Ascending aorta (tissue), 2 donors: ENCODE measurements at regions not wholly inside any gene's neighbourhood (a gene's known extent, or its start where the extent isn't known, plus 50 kb on each side); places are given as distances from the start of the nearest gene placed in this dataset.

ENCODE experiments used
- DNase-seq, 2 donors: peaks; one replicate each; pipeline ENCODE4 v3.0.0-alpha.2; 2019; ENCODE audit warnings: low spot score in 2 of 2
- H3K27ac ChIP-seq, 2 donors: fragments of 200-600 bp; sonication (generic); one replicate each; pipeline ENCODE4 v1.5.1; 2016 to 2017; ENCODE audit warnings: mild to moderate bottlenecking in 1 of 2
- H3K27me3 ChIP-seq: fragments of 200-600 bp; sonication (generic); one replicate; pipeline ENCODE4 v1.5.1; 2017
- H3K36me3 ChIP-seq, 2 donors: fragments of 200-600 bp; sonication (generic); one replicate each; pipeline ENCODE4 v1.5.1; 2016
- H3K4me1 ChIP-seq, 2 donors: fragments of 200-600 bp; sonication (generic); one replicate each; pipeline ENCODE4 v1.5.1; 2016 to 2017; ENCODE audit warnings: mild to moderate bottlenecking in 1 of 2
- H3K4me3 ChIP-seq, 2 donors: fragments of 200-600 bp; sonication (generic); one replicate each; pipeline ENCODE4 v1.5.1; 2016 to 2017; ENCODE audit warnings: mild to moderate bottlenecking in 1 of 2
- H3K9me3 ChIP-seq, 2 donors: fragments of 200-600 bp; sonication (generic); one replicate each; pipeline ENCODE4 v1.5.1; 2016
- intact Hi-C: fragments of 100-400 bp; cut with DNase I; formaldehyde crosslinking; loops from one replicate; pipeline ENCODE4 v1.15.1; 2023
- TF ChIP-seq, protein P1 (sequence below), 3 experiments: fragments of 200-600 bp in 2 of 3; fragments of 450-650 bp in 1 of 3; sonication (generic) in 2 of 3; IDR thresholded peaks; one replicate each; pipeline ENCODE4 v1.5.1; 2016 to 2019; ENCODE audit warnings: antibody characterized with exemption in 3 of 3, mild to moderate bottlenecking in 1 of 3, moderate library complexity in 1 of 3

DNA sequence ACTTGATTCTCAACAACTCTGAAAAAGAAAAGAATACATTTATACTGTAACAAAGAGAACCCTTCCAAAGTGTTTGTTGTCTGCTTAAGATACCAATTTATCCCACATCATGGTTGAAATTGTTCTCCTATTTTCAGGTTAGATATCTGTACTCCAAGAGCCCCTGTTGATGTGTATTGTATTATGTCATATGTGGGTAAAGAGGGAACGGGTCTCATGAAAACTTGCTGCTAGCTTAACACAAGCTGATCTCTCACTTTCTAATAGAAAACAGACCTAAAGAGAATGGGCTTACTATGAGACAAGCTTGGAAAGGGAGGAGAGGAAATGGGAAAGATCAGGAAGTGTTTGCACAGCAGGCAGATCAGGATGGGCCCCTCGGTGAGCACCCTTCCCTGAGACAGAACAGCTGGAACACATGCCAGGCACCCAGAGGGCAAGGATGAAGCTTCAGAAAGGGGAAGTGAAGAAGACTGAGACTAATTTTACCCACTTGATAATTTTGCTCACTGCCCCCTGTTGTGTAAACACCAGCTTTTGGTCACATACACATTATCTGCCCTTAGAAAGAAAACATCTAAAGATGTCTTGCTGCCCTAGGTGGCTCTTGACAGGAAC is 747.9 kb upstream of the CCDC54 start:
- Histone ChIP-seq H3K27me3 (no peaks in the 10 kb centered on the region), H3K4me3 (no peak overlapping the region), H3K36me3 (no peaks in the 10 kb centered on the region), H3K9me3 (peaks cover 0 to 4% of the 10 kb centered on the region in 2 donors), H3K27ac (no peak overlapping the region), H3K4me1 (no peaks in the 10 kb centered on the region)
- TF ChIP-seq, protein P1, sequence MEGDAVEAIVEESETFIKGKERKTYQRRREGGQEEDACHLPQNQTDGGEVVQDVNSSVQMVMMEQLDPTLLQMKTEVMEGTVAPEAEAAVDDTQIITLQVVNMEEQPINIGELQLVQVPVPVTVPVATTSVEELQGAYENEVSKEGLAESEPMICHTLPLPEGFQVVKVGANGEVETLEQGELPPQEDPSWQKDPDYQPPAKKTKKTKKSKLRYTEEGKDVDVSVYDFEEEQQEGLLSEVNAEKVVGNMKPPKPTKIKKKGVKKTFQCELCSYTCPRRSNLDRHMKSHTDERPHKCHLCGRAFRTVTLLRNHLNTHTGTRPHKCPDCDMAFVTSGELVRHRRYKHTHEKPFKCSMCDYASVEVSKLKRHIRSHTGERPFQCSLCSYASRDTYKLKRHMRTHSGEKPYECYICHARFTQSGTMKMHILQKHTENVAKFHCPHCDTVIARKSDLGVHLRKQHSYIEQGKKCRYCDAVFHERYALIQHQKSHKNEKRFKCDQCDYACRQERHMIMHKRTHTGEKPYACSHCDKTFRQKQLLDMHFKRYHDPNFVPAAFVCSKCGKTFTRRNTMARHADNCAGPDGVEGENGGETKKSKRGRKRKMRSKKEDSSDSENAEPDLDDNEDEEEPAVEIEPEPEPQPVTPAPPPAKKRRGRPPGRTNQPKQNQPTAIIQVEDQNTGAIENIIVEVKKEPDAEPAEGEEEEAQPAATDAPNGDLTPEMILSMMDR (IDR thresholded peaks at IDR 0.05): no peak
- intact Hi-C loops: no loop called here
- no peak for DNase-seq

DNA sequence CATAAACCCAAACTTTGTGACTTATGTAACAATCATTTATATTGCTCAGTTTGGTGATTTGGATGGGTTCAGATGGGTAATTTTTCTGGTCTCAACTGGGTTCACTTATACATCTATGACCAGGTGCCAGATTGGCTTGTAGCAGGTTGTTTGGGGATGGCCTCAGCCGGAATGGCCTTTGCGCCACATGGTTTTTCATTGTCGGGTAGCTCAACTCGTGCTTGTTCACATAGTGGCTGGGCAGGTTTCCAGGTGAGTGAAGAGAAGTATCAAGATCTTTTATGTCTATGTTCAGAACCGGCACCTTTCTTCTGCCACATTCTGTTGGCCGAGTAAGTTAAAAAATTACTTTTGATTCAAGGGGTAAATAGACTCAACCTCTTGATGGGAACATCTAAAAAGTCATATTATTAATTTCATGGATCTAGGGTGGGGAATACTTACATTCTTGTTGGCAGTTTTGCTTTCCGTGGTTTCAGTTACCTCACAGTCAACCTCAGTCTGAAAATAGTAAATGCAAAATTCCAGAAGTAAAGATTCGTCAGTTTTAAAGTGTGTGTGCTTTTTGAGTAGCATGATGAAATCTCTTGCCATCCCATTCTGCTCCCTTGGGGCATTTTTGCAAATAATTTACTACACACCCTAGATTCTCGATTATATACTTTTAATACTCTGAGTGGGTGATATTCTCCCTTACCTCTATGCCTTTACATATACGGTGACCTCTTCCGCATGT is 745.7 kb upstream of the CCDC54 start:
- H3K27me3 ChIP-seq: no peaks in the 10 kb centered on the region
- intact Hi-C loops: no loop called here
- DNase-seq: no peak
- H3K4me1 ChIP-seq: no peaks in the 10 kb centered on the region
- H3K9me3 ChIP-seq: no peaks in the 10 kb centered on the region
- TF ChIP-seq, protein P1 (IDR thresholded peaks at IDR 0.05): no peak
- H3K4me3 ChIP-seq: no peak overlapping the region
- H3K27ac ChIP-seq: no peak overlapping the region
- no peaks in the 10 kb centered on the region for H3K36me3 ChIP-seq

DNA sequence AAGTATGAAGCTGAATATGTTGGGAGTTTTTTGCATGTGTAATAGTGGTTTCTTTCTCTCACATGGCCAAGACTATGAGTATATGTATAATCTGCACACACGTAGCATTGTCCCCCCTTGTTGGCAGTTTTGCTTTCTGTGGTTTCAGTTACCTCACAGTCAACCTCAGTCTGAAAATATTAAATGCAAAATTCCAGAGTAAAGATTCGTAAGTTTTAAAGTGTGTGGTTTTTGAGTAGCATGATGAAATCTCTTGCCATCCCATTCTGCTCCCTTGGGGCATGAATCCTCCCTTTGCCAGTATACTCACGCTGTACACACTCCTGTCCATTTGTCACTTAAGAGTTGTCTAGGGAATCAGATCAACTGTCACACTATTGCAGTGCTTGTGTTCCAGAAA is 742.0 kb upstream of the CCDC54 start:
- Histone ChIP-seq H3K4me1 (no peaks in the 10 kb centered on the region), H3K9me3 (no peaks in the 10 kb centered on the region), H3K27ac (no peak overlapping the region), H3K27me3 (no peaks in the 10 kb centered on the region), H3K4me3 (no peak overlapping the region), H3K36me3 (no peaks in the 10 kb centered on the region)
- intact Hi-C loops: no loop called here
- DNase-seq: no peak
- TF ChIP-seq, protein P1 (IDR thresholded peaks at IDR 0.05): no peak

DNA sequence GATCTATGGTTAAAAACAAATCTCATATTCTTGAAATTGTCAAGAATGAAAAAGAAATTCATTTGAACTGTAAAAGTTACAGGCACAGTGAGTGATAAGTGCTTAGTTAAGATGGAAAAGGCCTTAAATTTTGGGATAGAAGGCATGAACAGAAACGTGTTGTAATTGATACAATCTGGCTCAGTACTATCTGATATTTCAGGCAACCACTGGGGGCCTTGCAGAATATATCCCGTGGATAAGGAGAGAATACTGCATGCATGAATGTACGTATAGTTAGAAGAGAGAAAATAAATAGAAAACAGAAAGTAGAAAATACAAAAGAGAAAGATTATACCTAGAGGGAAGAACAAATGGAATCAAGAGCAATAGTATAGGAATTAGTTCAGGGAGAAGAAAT is 741.4 kb upstream of the CCDC54 start:
- Histone ChIP-seq H3K27ac (no peak overlapping the region), H3K27me3 (no peaks in the 10 kb centered on the region), H3K36me3 (no peaks in the 10 kb centered on the region), H3K9me3 (no peaks in the 10 kb centered on the region), H3K4me3 (no peak overlapping the region), H3K4me1 (no peaks in the 10 kb centered on the region)
- intact Hi-C loops: no loop called here
- TF ChIP-seq, protein P1 (IDR thresholded peaks at IDR 0.05): no peak
- DNase-seq: no peak

DNA sequence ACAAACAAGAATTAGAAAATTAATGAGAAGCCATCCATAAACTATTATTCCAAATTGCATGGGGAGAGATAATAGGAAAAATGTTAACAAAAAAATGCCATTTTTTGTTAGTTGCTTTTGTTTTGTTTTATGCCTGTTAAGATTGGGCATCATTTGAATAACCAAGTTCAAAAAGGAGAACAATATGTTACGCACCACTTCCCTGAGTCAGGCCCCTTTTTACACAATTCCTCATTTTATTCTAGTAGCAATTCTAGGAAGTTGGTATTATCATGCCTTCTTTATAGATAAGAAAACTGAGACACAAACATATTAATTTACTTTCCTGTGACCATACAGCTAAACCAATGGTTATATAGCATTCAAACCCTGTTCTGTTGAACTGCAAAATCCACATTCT is 736.9 kb upstream of the CCDC54 start:
- Histone ChIP-seq H3K4me3 (no peak overlapping the region), H3K27ac (no peak overlapping the region), H3K27me3 (no peaks in the 10 kb centered on the region), H3K36me3 (no peaks in the 10 kb centered on the region), H3K4me1 (no peaks in the 10 kb centered on the region), H3K9me3 (no peaks in the 10 kb centered on the region)
- TF ChIP-seq, protein P1 (IDR thresholded peaks at IDR 0.05): no peak
- no peak for DNase-seq
- intact Hi-C loops: no loop called here
